GM23338 (cell line): ENCODE measurements at regions not wholly inside any gene's neighbourhood (a gene's known extent, or its start where the extent isn't known, plus 50 kb on each side); places are given as distances from the start of the nearest gene placed in this dataset.

Experiments used
- ATAC-seq: fragments of 200-7000 bp; cut with Tn5 transposase; 3 replicates; pipeline ENCODE4 v1.9.1; 2020
- DNase-seq: peaks from one replicate; pipeline ENCODE4 v3.0.0-alpha.2; 2015; ENCODE audit warnings: low spot score
- H2AFZ ChIP-seq: fragments of 200-600 bp; sonication (generic); 2 replicates; pipeline ENCODE4 v1.8.0; 2016; ENCODE audit warnings: antibody characterized with exemption, mild to moderate bottlenecking, moderate library complexity
- H3F3A ChIP-seq: fragments of 200-600 bp; sonication (generic); replicated peaks from 2 replicates; pipeline ENCODE4 v1.8.0; 2017; ENCODE audit warnings: antibody characterized with exemption, mixed run types, low read depth
- H3K27ac ChIP-seq: fragments of 200-600 bp; sonication (generic); 2 replicates; pipeline ENCODE4 v1.6.1; 2016; ENCODE audit warnings: low read depth
- H3K27me3 ChIP-seq: fragments of 200-600 bp; sonication (generic); 2 replicates; pipeline ENCODE4 v1.8.0; 2016; ENCODE audit warnings: mild to moderate bottlenecking, mixed run types, moderate library complexity; ENCODE audit not compliant: insufficient read depth
- H3K36me3 ChIP-seq: fragments of 200-600 bp; sonication (generic); 2 replicates; pipeline ENCODE4 v1.8.0; 2016; ENCODE audit warnings: mild to moderate bottlenecking; ENCODE audit not compliant: insufficient read depth
- H3K4me1 ChIP-seq: fragments of 200-600 bp; sonication (generic); 2 replicates; pipeline ENCODE4 v1.8.0; 2016; ENCODE audit warnings: mild to moderate bottlenecking, moderate library complexity; ENCODE audit not compliant: insufficient read depth
- H3K4me2 ChIP-seq: fragments of 200-600 bp; sonication (generic); 2 replicates; pipeline ENCODE4 v1.7.1; 2017; ENCODE audit warnings: mixed run types
- H3K4me3 ChIP-seq: fragments of 200-600 bp; sonication (generic); 2 replicates; pipeline ENCODE4 v1.6.1; 2016; ENCODE audit warnings: mixed run types
- H3K79me2 ChIP-seq: fragments of 200-600 bp; sonication (generic); replicated peaks from 2 replicates; pipeline ENCODE4 v1.8.0; 2017; ENCODE audit warnings: mild to moderate bottlenecking; ENCODE audit not compliant: insufficient read depth
- H3K9me2 ChIP-seq: fragments of 200-600 bp; sonication (generic); 2 replicates; pipeline ENCODE4 v1.8.0; 2017; ENCODE audit not compliant: insufficient read depth
- H4K20me1 ChIP-seq: fragments of 200-600 bp; sonication (generic); replicated peaks from 2 replicates; pipeline ENCODE4 v1.8.0; 2017; ENCODE audit warnings: mild to moderate bottlenecking; ENCODE audit not compliant: insufficient read depth
- H3K27ac Mint-ChIP-seq: 2 replicates; pipeline ENCODE4 v1.8.0; 2020; ENCODE audit warnings: inconsistent platforms, mild to moderate bottlenecking, moderate library complexity, mixed read lengths
- H3K27me3 Mint-ChIP-seq: 3 replicates; pipeline ENCODE4 v1.8.0; 2022; ENCODE audit warnings: low read depth, mild to moderate bottlenecking, moderate library complexity, mixed read lengths, inconsistent platforms; ENCODE audit not compliant: insufficient read depth, poor library complexity
- H3K36me3 Mint-ChIP-seq: 3 replicates; pipeline ENCODE4 v1.8.0; 2021; ENCODE audit warnings: low read depth, mild to moderate bottlenecking, inconsistent platforms, moderate library complexity, mixed read lengths
- H3K4me1 Mint-ChIP-seq: 3 replicates; pipeline ENCODE4 v1.8.0; 2020; ENCODE audit warnings: mild to moderate bottlenecking, inconsistent platforms, mixed read lengths
- H3K4me3 Mint-ChIP-seq: 3 replicates; pipeline ENCODE4 v1.8.0; 2021; ENCODE audit warnings: moderate library complexity, mild to moderate bottlenecking, inconsistent platforms, mixed read lengths
- H3K9me3 Mint-ChIP-seq: 3 replicates; pipeline ENCODE4 v1.8.0; 2020; ENCODE audit warnings: moderate library complexity, mild to moderate bottlenecking, inconsistent platforms, mixed read lengths
- CREB1 ChIP-seq: fragments of 250-450 bp; sonication (Bioruptor Pico); IDR thresholded peaks from 2 replicates; pipeline ENCODE4 v1.5.0; 2020; ENCODE audit warnings: low read depth, mild to moderate bottlenecking, moderate library complexity
- CTCF ChIP-seq, 2 experiments: fragments of 200-600 bp in 1 of 2; sonication (generic) in 1 of 2; conservative IDR thresholded peaks; 2 replicates each; pipeline versions ENCODE4 v1.5.1 to v1.6.1; 2016 to 2017; ENCODE audit warnings: antibody characterized with exemption in 2 of 2, low read depth in 2 of 2, mild to moderate bottlenecking in 2 of 2, moderate library complexity in 1 of 2
- ETS1 ChIP-seq: IDR thresholded peaks from 2 replicates; pipeline ENCODE4 v1.6.1; 2016; ENCODE audit warnings: antibody characterized with exemption
- EZH2 ChIP-seq: fragments of 200-600 bp; sonication (generic); IDR thresholded peaks from one replicate; pipeline ENCODE4 v1.8.0; 2017; ENCODE audit warnings: antibody characterized with exemption, mild to moderate bottlenecking, low read depth; ENCODE audit not compliant: unreplicated experiment
- EZH2phosphoT487 ChIP-seq: fragments of 200-600 bp; sonication (generic); IDR thresholded peaks from one replicate; pipeline ENCODE4 v1.8.1; 2018; ENCODE audit warnings: antibody characterized with exemption; ENCODE audit not compliant: unreplicated experiment
- JUNB ChIP-seq: IDR thresholded peaks from one replicate; pipeline ENCODE4 v1.6.1; 2016; ENCODE audit warnings: antibody characterized with exemption; ENCODE audit not compliant: unreplicated experiment
- NANOG ChIP-seq: IDR thresholded peaks from 2 replicates; pipeline ENCODE4 v1.6.1; 2016; ENCODE audit warnings: antibody characterized with exemption, borderline replicate concordance
- POLR2AphosphoS5 ChIP-seq: IDR thresholded peaks from 2 replicates; pipeline ENCODE4 v1.6.1; 2016; ENCODE audit warnings: antibody characterized with exemption, low read depth
- STAT1 ChIP-seq: IDR thresholded peaks from one replicate; pipeline ENCODE4 v1.6.1; 2016; ENCODE audit warnings: antibody characterized with exemption; ENCODE audit not compliant: unreplicated experiment
- ZNF114 ChIP-seq: fragments of 250-450 bp; sonication (Bioruptor Pico); IDR thresholded peaks from 2 replicates; pipeline ENCODE4 v1.5.0; 2020; ENCODE audit warnings: mild to moderate bottlenecking, moderate library complexity
- ZNF331 ChIP-seq: fragments of 250-450 bp; sonication (Bioruptor Pico); IDR thresholded peaks from 2 replicates; pipeline ENCODE4 v1.5.0; 2020; ENCODE audit warnings: low read depth, mild to moderate bottlenecking, moderate library complexity
- TF ChIP-seq, protein P1 (sequence below): fragments of 250-450 bp; sonication (Bioruptor Pico); IDR thresholded peaks from 2 replicates; pipeline ENCODE4 v1.5.0; 2020; ENCODE audit warnings: mild to moderate bottlenecking, moderate library complexity
- TF ChIP-seq, protein P2 (sequence below): IDR thresholded peaks from one replicate; pipeline ENCODE4 v1.6.1; 2018; ENCODE audit warnings: antibody characterized with exemption; ENCODE audit not compliant: unreplicated experiment

DNA sequence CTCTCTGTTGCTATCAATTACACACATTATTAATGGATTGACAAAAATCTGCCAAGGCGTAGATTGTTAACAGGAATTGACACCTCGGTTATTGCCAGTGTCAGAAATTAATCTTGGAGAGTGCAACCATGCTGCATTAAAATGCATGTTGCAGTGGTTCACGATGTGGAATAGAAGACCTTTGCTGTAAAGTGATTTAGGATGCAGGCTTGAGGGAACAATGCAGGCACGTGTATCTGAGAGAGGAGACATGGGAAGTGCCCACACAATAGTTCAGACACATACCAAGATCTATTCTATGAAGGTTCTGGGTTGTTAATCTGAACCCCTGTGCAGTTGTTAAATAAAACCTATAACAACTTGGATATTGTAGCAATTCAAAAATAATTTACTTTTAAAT lies 1032.8 kb upstream of the CDH8 start:
- H2AFZ ChIP-seq = no peak overlapping the region
- H3K4me1 Mint-ChIP-seq = peaks cover 41% of the 10 kb centered on the region
- peaks cover 4% of the 10 kb centered on the region; the same call in 1 of the 3 replicates for H3K9me3 Mint-ChIP-seq
- no peaks in the 10 kb centered on the region for H3K79me2 ChIP-seq
- TF ChIP-seq NANOG = no peak
- no peak for TF ChIP-seq CREB1 (CRISPR knock-in tag)
- no peak for TF ChIP-seq STAT1
- no peak for TF ChIP-seq EZH2phosphoT487
- TF ChIP-seq JUNB = no peak
- TF ChIP-seq EZH2 = no peak
- TF ChIP-seq, protein P1, sequence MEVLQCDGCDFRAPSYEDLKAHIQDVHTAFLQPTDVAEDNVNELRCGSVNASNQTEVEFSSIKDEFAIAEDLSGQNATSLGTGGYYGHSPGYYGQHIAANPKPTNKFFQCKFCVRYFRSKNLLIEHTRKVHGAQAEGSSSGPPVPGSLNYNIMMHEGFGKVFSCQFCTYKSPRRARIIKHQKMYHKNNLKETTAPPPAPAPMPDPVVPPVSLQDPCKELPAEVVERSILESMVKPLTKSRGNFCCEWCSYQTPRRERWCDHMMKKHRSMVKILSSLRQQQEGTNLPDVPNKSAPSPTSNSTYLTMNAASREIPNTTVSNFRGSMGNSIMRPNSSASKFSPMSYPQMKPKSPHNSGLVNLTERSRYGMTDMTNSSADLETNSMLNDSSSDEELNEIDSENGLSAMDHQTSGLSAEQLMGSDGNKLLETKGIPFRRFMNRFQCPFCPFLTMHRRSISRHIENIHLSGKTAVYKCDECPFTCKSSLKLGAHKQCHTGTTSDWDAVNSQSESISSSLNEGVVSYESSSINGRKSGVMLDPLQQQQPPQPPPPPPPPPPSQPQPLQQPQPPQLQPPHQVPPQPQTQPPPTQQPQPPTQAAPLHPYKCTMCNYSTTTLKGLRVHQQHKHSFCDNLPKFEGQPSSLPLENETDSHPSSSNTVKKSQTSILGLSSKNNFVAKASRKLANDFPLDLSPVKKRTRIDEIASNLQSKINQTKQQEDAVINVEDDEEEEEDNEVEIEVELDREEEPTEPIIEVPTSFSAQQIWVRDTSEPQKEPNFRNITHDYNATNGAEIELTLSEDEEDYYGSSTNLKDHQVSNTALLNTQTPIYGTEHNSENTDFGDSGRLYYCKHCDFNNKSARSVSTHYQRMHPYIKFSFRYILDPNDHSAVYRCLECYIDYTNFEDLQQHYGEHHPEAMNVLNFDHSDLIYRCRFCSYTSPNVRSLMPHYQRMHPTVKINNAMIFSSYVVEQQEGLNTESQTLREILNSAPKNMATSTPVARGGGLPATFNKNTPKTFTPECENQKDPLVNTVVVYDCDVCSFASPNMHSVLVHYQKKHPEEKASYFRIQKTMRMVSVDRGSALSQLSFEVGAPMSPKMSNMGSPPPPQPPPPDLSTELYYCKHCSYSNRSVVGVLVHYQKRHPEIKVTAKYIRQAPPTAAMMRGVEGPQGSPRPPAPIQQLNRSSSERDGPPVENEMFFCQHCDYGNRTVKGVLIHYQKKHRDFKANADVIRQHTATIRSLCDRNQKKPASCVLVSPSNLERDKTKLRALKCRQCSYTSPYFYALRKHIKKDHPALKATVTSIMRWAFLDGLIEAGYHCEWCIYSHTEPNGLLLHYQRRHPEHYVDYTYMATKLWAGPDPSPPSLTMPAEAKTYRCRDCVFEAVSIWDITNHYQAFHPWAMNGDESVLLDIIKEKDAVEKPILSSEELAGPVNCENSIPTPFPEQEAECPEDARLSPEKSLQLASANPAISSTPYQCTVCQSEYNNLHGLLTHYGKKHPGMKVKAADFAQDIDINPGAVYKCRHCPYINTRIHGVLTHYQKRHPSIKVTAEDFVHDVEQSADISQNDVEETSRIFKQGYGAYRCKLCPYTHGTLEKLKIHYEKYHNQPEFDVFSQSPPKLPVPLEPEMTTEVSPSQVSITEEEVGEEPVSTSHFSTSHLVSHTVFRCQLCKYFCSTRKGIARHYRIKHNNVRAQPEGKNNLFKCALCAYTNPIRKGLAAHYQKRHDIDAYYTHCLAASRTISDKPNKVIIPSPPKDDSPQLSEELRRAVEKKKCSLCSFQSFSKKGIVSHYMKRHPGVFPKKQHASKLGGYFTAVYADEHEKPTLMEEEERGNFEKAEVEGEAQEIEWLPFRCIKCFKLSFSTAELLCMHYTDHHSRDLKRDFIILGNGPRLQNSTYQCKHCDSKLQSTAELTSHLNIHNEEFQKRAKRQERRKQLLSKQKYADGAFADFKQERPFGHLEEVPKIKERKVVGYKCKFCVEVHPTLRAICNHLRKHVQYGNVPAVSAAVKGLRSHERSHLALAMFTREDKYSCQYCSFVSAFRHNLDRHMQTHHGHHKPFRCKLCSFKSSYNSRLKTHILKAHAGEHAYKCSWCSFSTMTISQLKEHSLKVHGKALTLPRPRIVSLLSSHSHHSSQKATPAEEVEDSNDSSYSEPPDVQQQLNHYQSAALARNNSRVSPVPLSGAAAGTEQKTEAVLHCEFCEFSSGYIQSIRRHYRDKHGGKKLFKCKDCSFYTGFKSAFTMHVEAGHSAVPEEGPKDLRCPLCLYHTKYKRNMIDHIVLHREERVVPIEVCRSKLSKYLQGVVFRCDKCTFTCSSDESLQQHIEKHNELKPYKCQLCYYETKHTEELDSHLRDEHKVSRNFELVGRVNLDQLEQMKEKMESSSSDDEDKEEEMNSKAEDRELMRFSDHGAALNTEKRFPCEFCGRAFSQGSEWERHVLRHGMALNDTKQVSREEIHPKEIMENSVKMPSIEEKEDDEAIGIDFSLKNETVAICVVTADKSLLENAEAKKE (CRISPR knock-in tag) = no peak
- TF ChIP-seq ZNF331 = no peak
- TF ChIP-seq ZNF114 (CRISPR knock-in tag) = no peak
- no peak for TF ChIP-seq ETS1
- TF ChIP-seq, protein P2, sequence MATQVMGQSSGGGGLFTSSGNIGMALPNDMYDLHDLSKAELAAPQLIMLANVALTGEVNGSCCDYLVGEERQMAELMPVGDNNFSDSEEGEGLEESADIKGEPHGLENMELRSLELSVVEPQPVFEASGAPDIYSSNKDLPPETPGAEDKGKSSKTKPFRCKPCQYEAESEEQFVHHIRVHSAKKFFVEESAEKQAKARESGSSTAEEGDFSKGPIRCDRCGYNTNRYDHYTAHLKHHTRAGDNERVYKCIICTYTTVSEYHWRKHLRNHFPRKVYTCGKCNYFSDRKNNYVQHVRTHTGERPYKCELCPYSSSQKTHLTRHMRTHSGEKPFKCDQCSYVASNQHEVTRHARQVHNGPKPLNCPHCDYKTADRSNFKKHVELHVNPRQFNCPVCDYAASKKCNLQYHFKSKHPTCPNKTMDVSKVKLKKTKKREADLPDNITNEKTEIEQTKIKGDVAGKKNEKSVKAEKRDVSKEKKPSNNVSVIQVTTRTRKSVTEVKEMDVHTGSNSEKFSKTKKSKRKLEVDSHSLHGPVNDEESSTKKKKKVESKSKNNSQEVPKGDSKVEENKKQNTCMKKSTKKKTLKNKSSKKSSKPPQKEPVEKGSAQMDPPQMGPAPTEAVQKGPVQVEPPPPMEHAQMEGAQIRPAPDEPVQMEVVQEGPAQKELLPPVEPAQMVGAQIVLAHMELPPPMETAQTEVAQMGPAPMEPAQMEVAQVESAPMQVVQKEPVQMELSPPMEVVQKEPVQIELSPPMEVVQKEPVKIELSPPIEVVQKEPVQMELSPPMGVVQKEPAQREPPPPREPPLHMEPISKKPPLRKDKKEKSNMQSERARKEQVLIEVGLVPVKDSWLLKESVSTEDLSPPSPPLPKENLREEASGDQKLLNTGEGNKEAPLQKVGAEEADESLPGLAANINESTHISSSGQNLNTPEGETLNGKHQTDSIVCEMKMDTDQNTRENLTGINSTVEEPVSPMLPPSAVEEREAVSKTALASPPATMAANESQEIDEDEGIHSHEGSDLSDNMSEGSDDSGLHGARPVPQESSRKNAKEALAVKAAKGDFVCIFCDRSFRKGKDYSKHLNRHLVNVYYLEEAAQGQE = no peak
- TF ChIP-seq POLR2AphosphoS5 = no peak
- TF ChIP-seq CTCF (conservative IDR thresholded peaks at IDR 0.05; ENCODE audit: low read depth in 2 of 2) = no peak
- no peak overlapping the region for H3K27ac Mint-ChIP-seq
- peaks cover 43% of the 10 kb centered on the region for H3K4me1 ChIP-seq
- ATAC-seq (no peak), DNase-seq (no peak)
- no peak overlapping the region for H3K4me3 Mint-ChIP-seq
- no peaks in the 10 kb centered on the region for H3K36me3 ChIP-seq
- H3K27ac ChIP-seq = no peak overlapping the region
- peak overlapping the region; percentile 39 for H3K4me2 ChIP-seq
- H3K36me3 Mint-ChIP-seq = no peaks in the 10 kb centered on the region
- no peak overlapping the region for H3K4me3 ChIP-seq
- no peaks in the 10 kb centered on the region for H3K9me2 ChIP-seq
- no peaks in the 10 kb centered on the region for H3K27me3 ChIP-seq
- H3K27me3 Mint-ChIP-seq = peaks cover 2% of the 10 kb centered on the region
- no peaks in the 10 kb centered on the region for H3F3A ChIP-seq
- no peaks in the 10 kb centered on the region for H4K20me1 ChIP-seq
